Neutrophil (primary cell): ENCODE measurements at regions not wholly inside any gene's neighbourhood (a gene's known extent, or its start where the extent isn't known, plus 50 kb on each side); places are given as distances from the start of the nearest gene placed in this dataset.

ENCODE experiments used
- H3K27ac ChIP-seq: fragments of 200-600 bp; sonication (generic); 2 replicates; pipeline ENCODE4 v1.5.1; 2016; ENCODE audit warnings: mild to moderate bottlenecking, moderate library complexity
- H3K27me3 ChIP-seq: fragments of 200-600 bp; sonication (generic); 2 replicates; pipeline ENCODE4 v1.6.0; 2016; ENCODE audit warnings: mild to moderate bottlenecking
- H3K36me3 ChIP-seq: fragments of 200-600 bp; sonication (generic); 2 replicates; pipeline ENCODE4 v1.5.1; 2017
- H3K4me1 ChIP-seq, 2 experiments: fragments of 200-600 bp in 1 of 2; sonication (generic) in 1 of 2; 1 replicate in 1 of 2; 2 replicates in 1 of 2; pipeline versions ENCODE4 v1.5.1 to v1.6.1; 2013 to 2016; ENCODE audit warnings: low read depth in 1 of 2, low read length in 1 of 2, mild to moderate bottlenecking in 1 of 2, moderate library complexity in 1 of 2; ENCODE audit not compliant: control insufficient read depth in 1 of 2, insufficient read depth in 1 of 2
- H3K4me3 ChIP-seq, 2 experiments: fragments of 200-600 bp in 1 of 2; sonication (generic) in 1 of 2; 1 replicate in 1 of 2; 2 replicates in 1 of 2; pipeline ENCODE4 v1.5.1; 2013 to 2016; ENCODE audit warnings: low read depth in 1 of 2, low read length in 1 of 2, mild to moderate bottlenecking in 1 of 2, moderate library complexity in 1 of 2
- H3K9me3 ChIP-seq: fragments of 200-600 bp; sonication (generic); 2 replicates; pipeline ENCODE4 v1.5.1; 2016
- TF ChIP-seq, protein P1 (sequence below): fragments of 200-600 bp; sonication (generic); IDR thresholded peaks from 2 replicates; pipeline ENCODE4 v1.5.1; 2016; ENCODE audit warnings: antibody characterized with exemption

- H3K9me3 ChIP-seq, result no peaks in the 10 kb centered on the region
- no peaks in the 10 kb centered on the region for H3K4me1 ChIP-seq
- H3K36me3 ChIP-seq, result no peaks in the 10 kb centered on the region
- H3K27ac ChIP-seq, result no peak overlapping the region
- no peak overlapping the region for H3K4me3 ChIP-seq
- TF ChIP-seq, protein P1, sequence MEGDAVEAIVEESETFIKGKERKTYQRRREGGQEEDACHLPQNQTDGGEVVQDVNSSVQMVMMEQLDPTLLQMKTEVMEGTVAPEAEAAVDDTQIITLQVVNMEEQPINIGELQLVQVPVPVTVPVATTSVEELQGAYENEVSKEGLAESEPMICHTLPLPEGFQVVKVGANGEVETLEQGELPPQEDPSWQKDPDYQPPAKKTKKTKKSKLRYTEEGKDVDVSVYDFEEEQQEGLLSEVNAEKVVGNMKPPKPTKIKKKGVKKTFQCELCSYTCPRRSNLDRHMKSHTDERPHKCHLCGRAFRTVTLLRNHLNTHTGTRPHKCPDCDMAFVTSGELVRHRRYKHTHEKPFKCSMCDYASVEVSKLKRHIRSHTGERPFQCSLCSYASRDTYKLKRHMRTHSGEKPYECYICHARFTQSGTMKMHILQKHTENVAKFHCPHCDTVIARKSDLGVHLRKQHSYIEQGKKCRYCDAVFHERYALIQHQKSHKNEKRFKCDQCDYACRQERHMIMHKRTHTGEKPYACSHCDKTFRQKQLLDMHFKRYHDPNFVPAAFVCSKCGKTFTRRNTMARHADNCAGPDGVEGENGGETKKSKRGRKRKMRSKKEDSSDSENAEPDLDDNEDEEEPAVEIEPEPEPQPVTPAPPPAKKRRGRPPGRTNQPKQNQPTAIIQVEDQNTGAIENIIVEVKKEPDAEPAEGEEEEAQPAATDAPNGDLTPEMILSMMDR, result no peak
- H3K27me3 ChIP-seq, result peaks cover 77% of the 10 kb centered on the region
Measured at GRCh38 chr6:27631609-27631916, 158.7 kb upstream of the ZNF184 start.

DNA sequence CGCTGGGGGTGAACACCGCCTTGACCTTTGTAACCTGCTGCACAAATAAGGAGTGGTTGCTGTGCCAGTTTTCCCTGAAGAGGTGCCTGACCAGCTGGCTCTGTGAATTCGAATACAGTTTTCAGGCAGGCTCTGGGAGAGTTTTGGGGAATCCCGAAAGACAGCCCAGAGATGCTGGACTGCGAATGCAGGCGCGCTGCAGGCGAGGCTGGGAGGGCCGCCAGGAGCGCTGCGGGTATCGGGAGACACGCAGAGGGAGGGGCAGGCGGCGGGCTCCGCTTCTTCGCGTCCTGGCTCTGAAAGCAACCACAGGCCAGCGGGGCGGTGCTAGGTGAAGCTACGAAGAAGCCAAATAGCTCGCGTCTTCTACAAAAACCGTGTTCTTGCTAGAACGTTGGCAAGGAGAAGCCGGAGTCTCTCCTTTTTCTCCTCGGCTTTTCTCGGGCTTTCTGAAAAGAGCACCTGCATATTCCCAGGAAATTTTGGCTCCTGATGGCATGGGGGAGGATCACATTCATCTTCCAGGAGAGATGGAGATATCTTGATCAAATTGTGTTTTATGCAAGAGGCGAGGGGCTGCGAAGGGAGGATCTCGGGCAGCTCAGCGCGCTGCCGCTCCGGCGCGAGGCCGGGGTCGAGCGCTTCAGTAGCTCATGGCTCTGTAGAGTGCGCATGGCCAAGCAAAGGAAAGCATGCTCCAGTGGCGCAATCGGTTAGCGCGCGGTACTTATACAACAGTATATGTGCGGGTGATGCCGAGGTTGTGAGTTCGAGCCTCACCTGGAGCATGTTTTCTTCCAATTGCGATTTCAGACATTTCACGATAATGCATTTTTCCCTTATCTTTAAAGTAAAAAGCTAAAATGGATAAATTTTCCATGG is 158.1 kb upstream of the ZNF184 start:
- Histone ChIP-seq H3K9me3 (no peaks in the 10 kb centered on the region), H3K4me1 (no peaks in the 10 kb centered on the region), H3K27ac (no peak overlapping the region), H3K4me3 (no peak overlapping the region), H3K36me3 (no peaks in the 10 kb centered on the region), H3K27me3 (peaks cover 83% of the 10 kb centered on the region)
- TF ChIP-seq, protein P1, result no peak

GRCh38 chr6:27624694-27625262 is 151.9 kb upstream of the ZNF184 start:
- Histone ChIP-seq H3K4me1 (no peaks in the 10 kb centered on the region), H3K27me3 (peaks cover 82% of the 10 kb centered on the region), H3K27ac (no peak overlapping the region), H3K4me3 (no peak overlapping the region), H3K9me3 (no peaks in the 10 kb centered on the region), H3K36me3 (no peaks in the 10 kb centered on the region)
- TF ChIP-seq, protein P1, result no peak

DNA sequence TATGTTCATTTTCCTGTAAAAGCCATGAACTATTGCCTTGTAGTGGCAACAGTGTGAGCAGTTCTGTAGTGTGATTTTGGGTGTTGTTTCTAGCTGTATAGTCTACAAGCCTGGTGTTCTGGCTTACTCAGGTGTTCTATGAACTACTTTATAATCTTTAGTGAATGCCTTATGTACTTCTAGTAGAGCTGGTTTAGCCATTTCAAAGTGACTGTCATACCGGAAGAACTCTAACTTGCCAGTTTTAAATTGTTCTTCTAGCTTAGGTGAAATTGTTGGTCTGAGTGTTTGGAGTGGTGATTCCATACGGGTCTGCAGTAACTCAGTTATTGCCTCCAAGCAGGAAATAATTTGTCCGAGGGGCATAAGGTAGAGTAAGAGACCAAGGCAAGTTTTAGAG is 150.2 kb upstream of the ZNF184 start:
- TF ChIP-seq, protein P1, result no peak
- Histone ChIP-seq H3K27ac (no peak overlapping the region), H3K4me1 (no peaks in the 10 kb centered on the region), H3K36me3 (no peaks in the 10 kb centered on the region), H3K4me3 (no peak overlapping the region), H3K27me3 (peaks cover 82% of the 10 kb centered on the region), H3K9me3 (no peaks in the 10 kb centered on the region)

DNA sequence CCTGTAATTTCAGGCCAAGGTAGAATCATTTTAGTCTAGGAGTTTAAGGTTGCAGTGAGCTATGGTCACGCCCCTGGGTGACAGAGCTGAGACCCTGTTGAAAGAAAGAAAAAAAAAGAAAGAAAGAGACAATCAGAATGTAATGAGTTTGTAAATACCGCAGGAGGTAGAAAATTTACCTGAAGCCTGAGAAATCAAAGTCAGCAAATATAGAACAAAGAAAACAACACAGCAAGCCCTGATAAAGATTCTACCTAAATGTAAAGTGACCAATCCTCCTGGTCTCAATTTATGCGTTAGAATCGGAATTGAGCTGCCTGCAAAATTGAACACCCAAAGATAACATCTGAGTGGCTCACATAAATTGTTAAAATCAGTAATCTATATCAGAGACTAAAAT is 146.5 kb upstream of the ZNF184 start:
- Histone ChIP-seq H3K36me3 (no peaks in the 10 kb centered on the region), H3K27me3 (peaks cover 87% of the 10 kb centered on the region), H3K4me1 (no peaks in the 10 kb centered on the region), H3K4me3 (no peak overlapping the region), H3K27ac (no peak overlapping the region), H3K9me3 (no peaks in the 10 kb centered on the region)
- TF ChIP-seq, protein P1, result no peak
